HG02970 (cell line): ENCODE measurements at regions not wholly inside any gene's neighbourhood (a gene's known extent, or its start where the extent isn't known, plus 50 kb on each side); places are given as distances from the start of the nearest gene placed in this dataset.
"Not testable (repeated sequence)": the region's sequence is repeated elsewhere in the genome, so short reads cannot be mapped to it uniquely, and the experiment has no call there.

Experiments
- ATAC-seq: cut with Tn5 transposase; IDR thresholded peaks from one replicate; pipeline ENCODE4 v1.9.1; 2021; ENCODE audit warnings: mild to moderate bottlenecking, moderate library complexity, moderate number of reproducible peaks; ENCODE audit not compliant: unreplicated experiment, low FRiP score

GRCh38 chr5:126236994-126237393 lies 186.2 kb upstream of the GRAMD2B start:
- no peak for ATAC-seq

- ATAC-seq = no peak
Measured at GRCh38 chr5:126248611-126249010, 174.6 kb upstream of the GRAMD2B start.

DNA sequence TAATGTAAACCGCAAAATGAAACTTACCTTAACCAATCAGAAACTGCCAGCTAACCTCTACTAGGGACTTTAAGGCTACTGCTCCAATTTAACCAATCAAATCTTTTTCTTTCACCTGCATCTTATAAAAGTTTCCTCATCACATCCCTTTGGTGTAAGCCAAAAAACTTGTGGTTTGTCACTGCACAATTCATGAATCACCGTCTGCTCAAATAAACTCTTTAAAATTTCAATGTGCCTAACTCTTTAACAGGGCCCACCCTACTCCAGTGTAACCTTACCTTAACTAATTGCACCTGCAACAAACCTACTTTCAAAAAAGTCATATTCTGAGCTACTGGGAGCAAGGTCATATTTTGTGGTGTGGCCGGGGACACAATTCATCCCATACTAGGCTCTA lies 172.2 kb upstream of the GRAMD2B start:
- no peak for ATAC-seq

- no peak for ATAC-seq
Measured at GRCh38 chr5:126253406-126253805, 169.8 kb upstream of the GRAMD2B start.

DNA sequence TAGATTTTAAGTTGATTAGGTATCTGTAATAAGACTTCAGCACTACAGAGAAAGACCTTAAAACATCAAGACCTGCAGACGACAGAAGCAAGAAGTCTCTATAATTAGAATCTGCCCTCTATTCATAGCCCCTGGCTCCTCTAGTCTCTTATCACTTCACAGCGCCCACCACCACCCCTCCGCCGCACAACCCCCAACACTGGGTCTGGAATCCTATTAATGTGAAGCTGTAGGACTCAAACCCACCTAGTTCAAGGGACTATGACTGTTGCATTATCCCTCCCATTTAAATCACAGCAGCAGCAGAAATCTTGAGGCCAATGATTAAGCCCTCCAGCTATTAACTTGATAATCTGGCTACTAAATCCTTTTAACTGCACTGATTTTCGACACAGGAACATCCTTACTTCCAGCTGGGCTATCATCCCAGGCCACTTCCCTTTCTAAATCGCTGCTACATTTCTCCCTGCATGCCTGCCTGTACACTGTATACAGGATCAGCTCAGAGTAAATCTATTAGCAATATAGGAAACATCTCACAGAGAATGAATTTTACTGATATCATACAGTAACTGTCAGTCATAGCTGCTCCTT lies 159.5 kb upstream of the GRAMD2B start:
- ATAC-seq = no peak

DNA sequence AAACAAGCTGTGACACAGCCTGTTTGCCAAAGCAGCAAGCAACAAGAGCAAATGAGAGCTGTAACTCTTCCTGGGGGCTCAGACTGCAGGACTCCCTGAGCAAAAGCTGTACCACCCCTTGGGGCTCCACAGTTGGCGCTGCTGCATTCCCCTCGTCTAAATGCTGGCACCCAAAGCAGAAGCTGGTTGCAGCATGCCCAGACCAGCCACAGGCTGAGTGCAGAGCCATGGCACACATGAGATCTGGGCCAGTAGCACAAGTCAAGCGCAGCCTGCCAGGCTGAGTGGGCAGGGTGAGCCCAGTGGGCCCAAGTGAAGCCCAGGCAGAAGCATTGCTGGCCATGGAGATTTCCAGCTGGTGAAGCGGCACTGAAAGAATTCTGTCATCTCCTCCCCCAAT lies 157.3 kb upstream of the GRAMD2B start:
- no peak for ATAC-seq

- no peak for ATAC-seq
Measured at GRCh38 chr5:126267438-126267837, 155.8 kb upstream of the GRAMD2B start.

GRCh38 chr5:126268697-126269315 lies 154.4 kb upstream of the GRAMD2B start:
- ATAC-seq = no peak

DNA sequence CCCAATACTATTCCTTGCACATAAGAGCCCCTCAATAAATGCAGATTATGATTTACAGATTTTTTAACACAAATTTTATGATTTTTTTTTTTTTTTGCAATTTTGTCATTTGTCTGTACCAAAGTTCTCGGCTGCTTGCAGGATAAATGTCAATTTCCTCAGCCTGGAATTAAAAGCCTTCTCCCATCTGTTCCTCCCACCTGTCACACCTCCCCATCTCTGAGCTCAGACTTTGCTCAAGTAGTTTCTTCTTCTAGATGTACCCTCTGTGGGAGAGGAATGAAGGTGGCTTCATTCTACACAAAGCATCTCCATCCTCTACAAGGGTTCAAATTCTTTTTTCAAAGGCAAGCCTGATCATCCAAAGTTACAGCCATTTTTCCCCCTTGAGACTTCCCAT lies 153.7 kb upstream of the GRAMD2B start:
- no peak for ATAC-seq

GRCh38 chr5:126271141-126271540 lies 152.1 kb upstream of the GRAMD2B start:
- ATAC-seq = no peak

GRCh38 chr5:126274076-126274762 lies 149.0 kb upstream of the GRAMD2B start:
- ATAC-seq = no peak

GRCh38 chr5:126274763-126275125 lies 148.5 kb upstream of the GRAMD2B start:
- ATAC-seq = no peak

DNA sequence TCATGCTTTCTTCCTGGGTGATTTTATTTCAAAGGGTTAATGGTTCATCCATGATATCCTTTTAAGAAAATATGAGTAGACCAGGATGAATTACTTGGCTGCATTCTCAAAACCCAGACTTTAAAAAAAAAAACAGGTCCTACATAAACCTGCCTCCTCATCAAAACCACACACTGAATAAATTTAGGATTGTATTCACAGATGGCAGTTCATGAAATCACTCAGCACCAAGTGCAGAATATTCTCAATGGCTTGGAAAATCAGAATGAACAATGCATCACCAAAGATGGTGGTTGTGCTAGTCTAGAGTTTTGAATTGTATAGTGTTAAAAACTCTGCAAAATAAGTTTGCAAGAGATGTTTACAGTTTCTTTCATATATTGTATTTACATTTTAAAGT lies 145.4 kb upstream of the GRAMD2B start:
- no peak for ATAC-seq

- ATAC-seq = no peak
Measured at GRCh38 chr5:126280343-126280742, 142.9 kb upstream of the GRAMD2B start.

DNA sequence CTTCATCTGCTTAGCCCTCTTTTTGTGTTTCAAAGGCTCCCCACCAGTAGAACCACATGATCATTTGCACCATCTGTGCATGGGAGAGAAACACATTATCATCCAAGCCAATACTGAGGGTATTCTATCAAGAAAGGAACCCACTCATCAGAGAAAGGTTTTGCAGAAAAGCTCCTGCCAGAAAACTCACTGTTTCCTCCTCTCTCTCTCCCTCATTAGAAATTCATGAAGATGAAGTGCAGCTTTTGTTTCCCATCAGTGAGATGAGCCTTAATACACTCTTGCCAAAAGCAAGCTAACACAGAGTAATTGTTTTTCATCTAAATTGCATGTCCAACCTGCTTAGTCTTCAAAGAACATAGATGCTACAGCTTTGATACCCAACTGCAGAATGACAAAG lies 142.4 kb upstream of the GRAMD2B start:
- ATAC-seq = no peak

DNA sequence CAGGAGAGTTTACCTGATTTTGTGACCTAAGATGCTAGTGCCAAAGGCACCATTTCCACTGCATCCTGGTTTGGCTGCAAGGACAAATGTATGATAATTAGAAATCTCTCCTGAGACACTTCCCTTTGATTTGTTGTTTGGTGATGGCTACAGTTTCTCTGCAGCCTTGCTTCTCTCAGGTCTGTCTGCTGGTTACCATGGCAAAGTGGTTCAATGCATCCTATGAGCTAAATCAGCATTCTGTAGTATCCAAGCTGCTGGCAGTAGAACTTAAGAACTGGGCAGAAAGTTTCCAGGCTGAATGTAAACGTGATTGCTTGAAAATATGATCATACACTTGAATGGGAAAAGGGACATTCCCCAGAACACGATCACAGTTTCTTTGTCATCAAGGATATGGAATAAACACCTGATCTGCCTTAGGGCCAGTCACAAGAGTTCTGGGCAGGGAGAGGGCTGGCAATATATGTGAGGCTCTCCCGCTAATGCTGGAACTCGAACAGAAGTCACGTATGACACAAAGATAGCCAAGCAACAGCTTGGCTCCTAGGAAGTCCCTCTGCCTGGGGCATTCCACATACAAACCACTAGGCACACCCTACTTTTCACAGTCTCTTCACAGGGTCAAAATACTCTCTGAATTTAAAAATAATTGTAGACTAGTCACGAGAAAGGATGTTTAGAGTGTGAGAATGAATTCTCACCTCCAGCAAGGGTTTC lies 138.1 kb upstream of the GRAMD2B start:
- ATAC-seq = no peak

GRCh38 chr5:126296121-126296520 lies 127.1 kb upstream of the GRAMD2B start:
- ATAC-seq = not testable (repeated sequence)

GRCh38 chr5:126300293-126300692 lies 122.9 kb upstream of the GRAMD2B start:
- ATAC-seq = no peak

GRCh38 chr5:126301056-126301455 lies 122.2 kb upstream of the GRAMD2B start:
- ATAC-seq = no peak

- no peak for ATAC-seq
Measured at GRCh38 chr5:126309860-126310259, 113.3 kb upstream of the GRAMD2B start.

GRCh38 chr5:126311766-126312165 lies 111.4 kb upstream of the GRAMD2B start:
- no peak for ATAC-seq
